GM18507 (cell line): ENCODE measurements at regions not wholly inside any gene's neighbourhood (a gene's known extent, or its start where the extent isn't known, plus 50 kb on each side); places are given as distances from the start of the nearest gene placed in this dataset.

Source experiments
- DNase-seq: peaks from one replicate; pipeline ENCODE4 v3.0.0; 2011; ENCODE audit warnings: low read depth; ENCODE audit not compliant: insufficient read length; ENCODE audit errors: extremely low spot score
- FAIRE-seq: peaks from 2 replicates; lab custom pipeline; 2011; peaks lifted over from hg19 to GRCh38; lab: Jason Lieb, UNC

DNA sequence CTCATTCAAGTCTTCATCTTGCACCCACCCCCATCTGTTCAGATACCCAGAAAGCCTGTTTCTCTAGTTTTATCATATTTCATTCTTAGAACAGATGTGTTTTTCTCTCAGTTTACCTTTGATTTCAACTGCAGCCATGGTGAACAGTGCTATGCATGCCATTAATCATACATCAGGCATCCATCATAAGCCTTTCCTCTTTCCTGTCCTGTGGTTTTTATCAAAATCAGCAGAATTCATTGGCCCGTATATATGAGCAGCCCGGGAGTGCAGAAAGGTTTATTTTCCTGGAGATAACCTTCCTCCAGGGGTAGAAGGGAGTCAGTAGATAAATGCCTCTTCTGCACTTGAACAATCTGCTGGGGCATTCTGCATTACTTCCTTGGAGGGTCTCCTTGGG, 65.7 kb downstream of the IL21 start:
- FAIRE-seq (no peak), DNase-seq (no peak)

DNA sequence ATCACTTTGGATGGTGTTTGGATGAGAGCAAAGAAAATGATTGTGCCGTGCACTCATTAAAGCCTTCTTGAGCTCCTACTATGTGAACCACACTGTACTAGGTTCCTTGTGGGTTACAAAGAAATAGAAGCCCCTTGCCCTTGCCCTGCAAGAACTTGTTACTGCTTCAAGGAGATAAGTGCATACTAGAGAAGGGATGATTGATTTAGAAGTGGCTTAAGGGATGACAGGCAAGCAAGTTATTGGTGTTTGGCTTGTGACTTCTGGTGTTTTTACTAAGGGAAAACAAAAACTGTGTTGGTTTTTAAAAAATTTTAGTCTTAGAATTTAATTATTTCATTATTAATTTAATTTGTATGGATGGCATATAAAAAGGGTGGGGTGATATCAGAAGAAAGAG, 67.4 kb downstream of the IL21 start:
- no peak for FAIRE-seq

DNA sequence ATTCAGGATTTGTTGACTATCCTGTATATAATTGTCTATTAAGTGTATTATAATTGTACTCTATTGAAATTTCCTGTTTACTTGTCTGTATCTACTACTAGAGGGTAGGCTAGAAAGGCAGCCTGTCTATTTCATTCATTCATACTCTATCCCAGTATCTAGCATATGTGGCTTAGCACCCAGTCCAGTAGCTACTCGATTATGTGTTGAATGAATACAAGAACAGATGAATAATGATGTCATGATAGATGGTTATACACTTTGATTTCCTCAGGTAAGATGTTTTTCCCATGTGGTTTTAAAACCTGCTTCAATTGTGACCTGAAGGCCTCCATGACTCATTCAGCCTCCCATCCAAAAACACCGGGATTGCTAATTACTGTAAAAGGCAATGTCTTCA, 68.0 kb downstream of the IL21 start:
- no peak for FAIRE-seq
- DNase-seq: no peak

More for the DNA sequence above, 67.4 kb downstream of the IL21 start:
- no peak for DNase-seq

DNA sequence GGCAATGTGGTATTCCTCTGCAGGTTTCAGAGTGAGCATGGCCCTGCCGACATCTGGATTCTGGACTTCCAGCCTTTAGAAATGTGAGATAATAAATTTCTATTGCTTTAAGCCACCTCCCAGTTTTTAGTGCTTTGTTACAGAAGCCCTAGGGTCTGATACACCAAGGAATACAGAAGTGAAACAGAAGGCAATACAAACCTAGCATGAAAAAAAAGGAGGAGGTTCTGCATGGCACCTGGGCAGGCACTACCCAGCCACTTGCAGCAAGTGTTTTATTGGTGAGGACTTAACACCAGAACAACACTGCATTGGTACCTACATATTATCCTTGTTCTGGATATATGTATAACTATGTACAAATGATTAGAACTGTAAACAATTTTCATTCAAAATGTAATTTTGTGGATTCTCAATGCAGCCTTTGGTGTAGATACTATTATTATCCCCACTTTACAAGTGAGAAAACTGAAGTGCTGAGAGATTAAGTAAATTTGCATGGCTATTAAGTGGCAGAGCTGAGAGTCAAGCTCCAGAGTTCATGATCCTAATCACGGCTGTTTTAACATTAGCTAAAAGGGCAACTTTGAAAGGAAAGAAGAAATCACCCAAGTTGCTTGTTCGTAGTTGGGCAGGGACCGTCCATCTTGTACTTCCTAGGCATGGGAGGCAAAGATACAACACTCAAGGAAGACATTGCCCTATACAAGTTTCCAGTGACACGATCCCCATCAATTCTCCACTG, 71.8 kb downstream of the IL21 start:
- FAIRE-seq (no peak), DNase-seq (no peak)

DNA sequence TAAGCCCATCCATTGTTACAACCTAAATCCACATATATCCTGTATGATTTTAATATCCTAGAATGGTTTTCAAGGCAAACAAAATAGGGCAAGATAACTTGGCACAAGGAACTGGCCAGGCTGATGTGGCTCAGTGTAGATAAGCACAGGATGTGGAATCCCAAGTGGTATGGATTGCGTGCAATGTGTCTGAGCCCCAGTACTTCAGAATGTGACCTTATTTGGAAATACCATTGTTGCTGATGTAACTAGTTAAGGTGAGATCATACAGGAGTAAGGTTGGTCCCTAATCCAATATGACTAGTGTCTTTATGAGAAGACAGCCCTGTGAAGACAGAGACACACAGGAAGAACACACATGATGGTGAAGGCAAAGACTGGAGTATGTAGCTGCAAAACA, 72.4 kb downstream of the IL21 start:
- FAIRE-seq (no peak), DNase-seq (no peak)

DNA sequence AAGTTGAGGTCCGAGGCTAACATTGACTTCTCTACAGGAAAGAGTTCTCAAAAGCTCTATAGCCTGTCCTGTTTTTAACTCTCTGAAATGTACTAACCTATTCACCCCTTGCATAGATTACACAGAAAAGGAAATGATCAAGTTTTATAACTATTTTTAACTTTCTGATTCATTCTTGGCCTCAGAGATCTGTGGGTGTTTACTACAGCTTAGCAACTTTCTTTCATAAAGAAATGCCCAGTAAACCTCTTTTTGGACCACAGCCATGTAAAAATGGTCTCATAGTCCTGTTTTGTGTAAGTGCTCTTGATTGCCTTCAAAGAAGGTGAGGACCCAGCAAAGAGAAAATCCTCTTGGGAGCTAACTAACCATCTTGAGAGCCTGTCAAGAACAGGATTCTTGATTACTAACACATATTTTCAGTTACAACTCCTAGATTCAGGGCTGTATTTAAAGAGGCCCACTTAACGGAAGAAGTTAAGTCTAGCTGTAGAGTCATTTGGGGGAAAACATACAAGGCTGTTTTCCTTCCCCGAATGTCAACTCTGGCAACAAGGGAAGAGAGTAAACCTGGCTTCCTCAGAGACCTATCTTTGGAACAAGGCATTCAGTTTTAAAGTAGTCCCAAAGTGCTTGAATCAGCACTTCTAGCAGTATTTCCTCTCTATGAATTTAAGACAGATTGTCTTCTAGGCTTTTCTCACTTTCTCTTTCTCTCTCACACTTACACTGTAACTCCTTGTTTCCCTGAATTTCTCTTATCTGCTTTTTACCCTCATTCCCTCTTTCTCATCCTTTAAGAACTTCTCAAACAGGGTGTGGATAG, 78.2 kb downstream of the IL21 start:
- DNase-seq (peak; percentile 28), FAIRE-seq (peak; percentile 78)

DNA sequence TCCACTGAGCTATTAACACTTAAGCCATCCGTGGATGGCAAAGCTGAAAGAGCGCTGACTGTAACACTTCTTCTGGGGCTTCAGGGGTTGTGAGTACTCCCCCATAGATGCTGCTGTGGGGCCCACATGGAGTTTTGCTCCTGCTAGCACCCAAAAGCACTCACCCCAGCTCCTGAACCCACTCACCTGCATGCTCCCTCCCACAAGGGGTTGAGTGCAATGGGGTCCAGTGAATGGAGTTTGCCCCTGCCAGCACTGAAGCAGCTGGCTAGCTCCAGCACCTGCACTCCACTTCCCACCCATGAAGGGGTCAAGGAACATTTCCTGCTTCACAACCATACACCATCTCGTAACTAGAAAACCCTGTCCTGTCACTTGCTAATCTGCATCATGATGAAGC, 78.9 kb downstream of the IL21 start:
- DNase-seq (no peak), FAIRE-seq (no peak)

DNA sequence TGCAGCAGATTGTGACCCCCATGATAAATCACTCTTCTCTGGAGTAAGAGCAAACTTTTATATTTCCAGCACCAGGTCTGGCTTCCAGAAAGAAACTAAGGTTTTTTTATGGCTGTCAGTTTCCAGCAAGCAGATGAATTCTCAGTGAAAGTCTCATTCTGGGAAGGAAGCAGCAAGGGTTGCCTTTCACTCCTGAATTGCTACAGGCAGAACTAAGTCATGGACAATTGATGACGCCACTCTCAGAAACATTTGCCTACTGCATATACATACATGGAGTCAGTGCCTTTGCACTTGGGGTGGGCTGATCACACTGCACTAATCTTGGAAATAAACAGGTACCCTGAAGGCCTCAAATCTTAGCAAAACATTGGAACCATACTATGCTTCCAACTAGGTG, 80.0 kb downstream of the IL21 start:
- no peak for DNase-seq
- FAIRE-seq: no peak

DNA sequence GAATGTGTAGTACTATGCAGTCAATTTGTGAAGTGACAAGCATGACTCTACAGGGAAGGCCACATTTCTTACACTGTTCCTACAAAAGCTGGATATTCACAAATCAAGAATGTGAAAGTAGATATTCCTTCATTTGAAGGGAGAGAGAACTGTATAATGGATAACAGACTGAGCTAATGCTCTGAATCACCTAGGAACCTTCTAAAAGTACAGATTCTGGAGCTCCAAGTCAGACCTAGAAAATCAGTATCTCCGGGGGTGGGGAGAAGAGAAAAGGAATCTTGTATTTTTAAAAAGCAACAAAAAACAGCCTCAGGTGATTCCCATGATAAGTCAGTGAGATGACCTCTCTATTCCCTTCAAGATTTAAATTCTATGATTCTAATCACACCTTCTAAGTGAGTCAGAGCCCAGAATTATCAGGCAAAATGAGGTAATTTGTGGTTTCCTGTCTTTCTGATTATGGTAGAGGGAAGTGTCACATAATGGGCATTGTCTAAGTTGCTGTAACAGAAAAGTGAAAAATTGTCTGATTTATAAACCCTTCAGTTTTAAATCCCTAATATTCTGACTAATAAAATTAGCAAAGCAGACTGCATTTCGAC, 80.9 kb downstream of the IL21 start:
- no peak for DNase-seq
- FAIRE-seq: no peak

DNA sequence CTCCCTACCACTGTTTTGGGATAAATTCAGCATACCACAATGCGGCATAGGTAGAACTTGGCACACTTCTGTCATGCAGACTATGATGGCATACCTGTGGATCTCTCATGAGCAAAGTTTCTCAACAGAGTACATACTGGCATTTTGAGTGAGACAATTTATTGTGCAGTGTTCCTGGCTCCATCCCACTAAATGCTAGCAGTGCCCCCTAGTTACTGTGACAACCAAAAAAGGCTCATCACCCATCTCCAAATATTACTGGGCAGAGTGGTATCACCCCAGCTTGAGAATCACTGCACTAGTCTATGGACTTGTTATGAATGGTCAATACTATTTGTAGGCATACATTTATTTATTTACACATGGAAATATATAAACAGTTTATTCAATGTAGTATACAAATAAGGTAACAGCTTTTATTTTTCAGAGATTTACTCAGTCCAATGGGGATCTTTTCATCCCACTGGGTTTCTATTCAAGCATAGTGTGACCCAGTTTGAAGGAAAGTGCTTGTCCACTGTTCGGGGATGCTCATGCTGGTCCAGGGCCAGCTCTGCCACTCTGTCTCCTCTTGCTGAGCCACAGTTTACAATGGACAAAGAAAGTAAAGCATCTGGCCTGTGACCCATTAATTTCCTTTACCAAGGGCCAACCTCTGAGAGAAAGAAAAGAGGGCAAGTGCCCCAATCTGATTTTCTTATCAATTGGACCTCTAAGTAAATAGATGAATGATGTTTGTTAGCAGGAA, 81.0 kb upstream of the IL2 start:
- DNase-seq: no peak
- no peak for FAIRE-seq

DNA sequence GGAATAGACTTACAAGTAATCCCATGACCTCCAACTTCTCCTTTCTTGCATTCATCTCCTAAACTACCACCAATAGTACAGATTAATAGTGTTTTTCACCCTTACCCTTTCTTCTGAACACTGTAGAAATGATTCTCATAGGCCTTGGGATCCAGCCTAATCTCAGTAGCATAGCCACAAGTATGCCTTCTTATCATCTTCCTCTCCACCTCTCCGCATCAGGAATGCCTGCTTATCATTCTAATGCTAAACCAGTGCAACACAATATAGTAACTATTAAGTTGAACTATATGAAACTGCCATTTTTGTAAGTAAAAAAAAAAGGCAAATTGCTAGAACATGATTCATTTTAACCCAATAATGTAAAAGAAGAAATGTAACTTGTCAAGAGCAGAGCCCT, 79.5 kb upstream of the IL2 start:
- FAIRE-seq: no peak

DNA sequence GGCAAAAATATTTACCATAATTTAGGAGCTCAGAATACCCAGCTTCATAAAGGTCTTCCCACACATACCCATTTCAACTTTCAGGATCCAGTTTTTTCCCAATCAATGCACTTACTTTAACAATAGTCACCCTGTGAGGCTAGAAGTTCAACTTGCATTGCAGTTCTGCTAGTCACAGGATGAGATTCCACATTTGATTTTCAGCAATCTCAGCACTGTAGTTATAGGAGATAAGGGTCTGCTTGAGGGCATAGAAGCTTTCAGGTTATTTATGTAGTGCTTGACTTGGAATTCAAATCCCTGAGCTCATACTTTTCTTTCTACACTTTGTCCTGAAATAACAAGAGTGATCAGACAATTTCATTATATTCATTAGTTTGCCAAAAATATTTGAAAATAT, 78.3 kb upstream of the IL2 start:
- FAIRE-seq (no peak), DNase-seq (no peak)

More for the DNA sequence above, 79.5 kb upstream of the IL2 start:
- no peak for DNase-seq

DNA sequence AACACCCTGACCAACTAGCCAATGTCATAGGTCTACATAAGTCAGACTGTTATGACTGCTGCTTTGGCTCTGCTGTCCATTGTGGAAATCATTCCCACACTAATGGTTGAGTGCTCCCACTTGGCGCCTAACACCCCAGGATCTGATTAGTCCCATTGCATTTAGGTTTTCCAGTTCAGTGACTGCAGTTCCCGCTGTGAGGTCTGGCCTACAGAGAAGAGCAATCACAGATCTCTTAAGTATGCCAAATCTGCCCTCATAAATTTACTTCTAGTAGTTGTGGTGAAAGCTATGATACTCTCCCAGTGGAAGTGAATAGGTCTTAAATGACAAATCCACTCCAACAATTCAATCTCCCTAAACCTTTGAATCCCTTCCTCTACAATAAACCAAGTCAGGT, 77.3 kb upstream of the IL2 start:
- FAIRE-seq: no peak

DNA sequence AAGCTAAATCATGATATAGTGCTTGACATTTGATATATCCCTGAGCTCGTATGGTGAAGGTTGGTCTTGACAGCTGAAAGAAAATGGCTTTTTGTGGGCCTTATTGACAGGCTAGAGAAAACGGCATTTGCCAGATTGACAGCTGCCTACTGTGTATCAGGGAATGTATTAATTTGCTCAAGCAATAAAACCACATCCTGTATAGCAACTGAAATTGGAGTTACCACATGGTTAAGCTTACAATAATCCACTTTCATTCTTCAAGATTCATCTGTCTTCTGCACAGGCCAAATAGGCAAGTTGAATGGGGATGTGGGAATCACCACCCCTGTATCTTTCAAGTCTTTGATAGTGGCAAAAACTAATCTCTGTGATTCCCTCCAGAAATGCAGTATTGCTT, 76.2 kb upstream of the IL2 start:
- DNase-seq (no peak), FAIRE-seq (no peak)

More for the DNA sequence above, 77.3 kb upstream of the IL2 start:
- no peak for DNase-seq

DNA sequence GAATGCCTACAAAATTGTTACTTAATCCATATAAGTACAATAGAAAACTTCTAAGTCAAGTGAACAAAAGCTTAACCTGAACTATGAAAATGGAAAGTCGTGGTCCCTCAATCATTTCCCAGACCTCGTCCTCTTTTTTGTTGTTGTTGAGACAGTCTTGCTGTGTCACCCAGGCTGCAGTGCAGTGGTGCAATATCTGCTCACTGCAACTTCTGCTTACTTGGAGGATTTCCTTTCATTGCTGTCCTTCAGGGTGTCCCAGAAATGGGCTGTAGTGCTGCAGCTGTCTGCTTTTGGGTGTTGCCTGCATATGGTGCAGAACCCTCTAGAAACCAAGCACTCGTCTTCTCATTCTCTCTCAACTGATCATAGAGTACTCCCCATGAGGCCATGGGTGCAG, 75.0 kb upstream of the IL2 start:
- FAIRE-seq: no peak
- DNase-seq: no peak

DNA sequence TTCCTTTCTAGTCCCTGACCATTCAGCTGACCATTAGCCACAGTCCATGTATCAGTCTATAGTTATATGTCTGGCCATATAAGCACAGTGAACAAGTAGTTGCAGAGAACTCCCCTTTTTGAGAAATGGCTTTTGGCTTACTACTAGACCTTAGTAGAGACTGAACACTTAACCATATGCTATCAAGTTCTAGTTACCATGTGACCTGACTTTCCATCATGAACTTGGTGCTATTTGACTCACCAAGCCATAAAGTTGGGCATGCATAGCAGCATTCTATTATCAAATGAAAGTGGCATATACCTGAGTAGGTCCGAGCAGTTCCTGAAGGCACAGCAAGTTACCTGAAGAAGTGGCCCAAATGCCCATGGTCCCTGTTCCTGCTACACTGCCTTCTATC, 74.5 kb upstream of the IL2 start:
- FAIRE-seq: no peak
- no peak for DNase-seq

DNA sequence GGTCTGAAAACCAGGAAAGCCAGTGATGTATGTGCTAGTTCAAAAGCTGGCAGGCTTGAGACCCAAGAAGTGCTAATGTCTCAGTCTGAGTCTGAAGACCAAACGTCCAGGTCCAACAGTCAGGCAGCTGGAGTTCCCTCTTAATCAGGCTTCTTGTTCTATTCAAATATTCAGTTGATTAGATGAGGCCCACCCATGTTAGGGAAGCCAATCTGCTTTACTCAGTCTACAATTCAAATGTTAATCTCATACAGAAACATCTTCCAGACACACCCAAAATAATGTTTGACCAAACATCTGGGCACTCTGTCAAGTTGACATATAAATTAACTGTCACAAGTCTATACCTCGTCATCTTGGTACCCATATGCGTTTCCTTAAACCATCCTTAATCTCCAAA, 72.4 kb upstream of the IL2 start:
- FAIRE-seq (no peak), DNase-seq (no peak)

DNA sequence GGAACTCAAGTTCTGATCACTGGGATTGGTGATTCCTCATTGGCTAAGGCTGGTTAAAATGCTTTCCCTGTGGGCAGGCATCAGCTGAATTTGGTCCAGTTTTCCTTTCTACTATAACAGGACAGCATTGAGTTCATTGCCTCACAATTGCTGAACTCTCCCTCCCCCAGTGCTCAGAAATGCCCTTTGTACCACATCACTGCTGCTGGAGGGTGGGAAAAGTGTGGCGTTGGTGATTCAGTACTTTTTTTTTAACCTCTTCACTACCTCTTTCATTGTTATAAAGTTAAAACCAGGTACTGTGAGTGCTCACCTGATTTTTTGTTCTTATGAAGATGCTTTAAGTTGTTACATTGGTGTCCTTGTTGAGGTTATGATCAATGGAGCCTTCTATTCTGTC, 69.3 kb upstream of the IL2 start:
- DNase-seq: no peak
- no peak for FAIRE-seq

DNA sequence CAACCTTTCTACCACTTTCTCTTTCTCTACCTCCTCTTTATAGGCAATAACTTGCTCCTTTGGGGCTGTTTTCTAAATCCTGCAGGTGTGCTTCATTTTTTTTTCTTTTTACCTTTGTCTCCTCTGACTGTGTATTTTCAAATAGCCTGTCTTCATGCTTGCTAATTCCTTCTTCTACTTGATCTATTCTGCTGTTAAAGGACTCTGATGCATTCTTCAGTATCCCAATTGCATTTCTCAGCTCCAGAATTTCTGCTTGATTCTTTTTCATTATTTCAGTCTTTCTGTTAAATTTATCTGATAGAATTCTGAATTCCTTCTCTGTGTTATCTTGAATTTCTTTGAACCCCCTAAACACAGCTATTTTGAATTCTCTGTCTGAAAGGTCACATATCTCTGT, 67.7 kb upstream of the IL2 start:
- FAIRE-seq (no peak), DNase-seq (no peak)

DNA sequence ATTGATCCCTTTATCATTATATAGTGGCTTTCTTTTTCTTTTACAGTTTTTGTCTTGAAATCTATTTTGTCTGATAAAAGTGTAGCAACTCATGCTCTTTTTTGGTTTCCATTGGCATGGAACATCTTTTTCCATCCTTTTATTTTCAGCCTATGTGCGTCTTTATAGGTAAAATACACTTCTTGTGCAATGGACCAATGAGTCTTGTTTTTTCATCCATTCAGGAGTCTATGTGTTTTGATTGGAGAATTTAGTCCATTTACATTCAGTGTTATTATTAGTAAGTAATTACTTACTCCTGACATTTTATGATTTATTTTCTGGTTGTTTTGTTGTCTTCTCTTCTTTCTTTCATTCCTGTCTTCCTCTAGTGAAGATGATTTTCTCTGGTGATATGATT, 66.4 kb upstream of the IL2 start:
- DNase-seq (no peak), FAIRE-seq (no peak)
